Bone marrow (tissue), 2 donors: ENCODE measurements at regions not wholly inside any gene's neighbourhood (a gene's known extent, or its start where the extent isn't known, plus 50 kb on each side); places are given as distances from the start of the nearest gene placed in this dataset.
A peak's percentile ranks its signal among the peaks of the same experiment; 100 is the strongest.

Experiments used
- DNase-seq, 2 donors: peaks; one replicate each; lab custom pipeline; 2025; lab: John Stamatoyannopoulos, UW

DNA sequence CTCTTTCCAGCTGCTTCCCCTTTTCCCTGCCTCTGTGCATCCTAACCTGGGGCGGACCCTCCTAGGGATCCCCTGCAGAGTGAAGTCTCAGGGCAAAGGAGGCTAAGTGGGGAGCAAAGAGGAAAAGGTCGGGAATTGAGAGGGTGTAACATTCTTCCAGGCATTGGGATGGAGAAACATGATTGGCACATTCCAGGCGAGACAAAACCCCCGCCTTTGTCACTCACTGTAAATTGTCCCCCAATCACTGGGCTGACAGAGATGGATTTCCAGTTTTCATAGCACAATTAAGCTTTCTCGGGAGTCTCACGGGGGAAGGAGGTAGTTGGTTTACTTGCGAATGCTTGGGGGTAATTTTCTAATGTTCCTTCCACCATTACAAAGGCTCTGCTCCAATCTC is 74.9 kb downstream of the MIAT start:
- no peak for DNase-seq

GRCh38 chr22:26734339-26735018 is 77.1 kb downstream of the MIAT start:
- no peak for DNase-seq

DNA sequence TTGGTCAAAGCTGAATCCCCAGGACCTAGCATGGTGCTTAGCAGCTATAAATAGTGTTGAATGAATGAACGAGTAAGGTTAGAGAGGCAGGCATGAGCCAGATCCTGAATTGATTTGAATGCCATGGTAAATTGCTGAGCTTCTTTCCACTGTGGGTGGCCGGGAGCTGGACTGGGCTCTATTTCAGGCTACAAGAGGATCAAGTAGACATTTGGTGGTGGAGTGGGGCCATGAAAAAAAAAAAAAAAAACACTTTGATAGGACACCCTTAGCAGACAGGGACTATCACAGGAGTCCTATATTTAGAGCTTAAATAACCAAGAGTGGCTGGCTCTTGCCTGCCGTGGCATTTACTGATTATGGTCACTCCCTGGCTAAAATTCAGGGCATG is 77.6 kb downstream of the MIAT start:
- no peak for DNase-seq

DNA sequence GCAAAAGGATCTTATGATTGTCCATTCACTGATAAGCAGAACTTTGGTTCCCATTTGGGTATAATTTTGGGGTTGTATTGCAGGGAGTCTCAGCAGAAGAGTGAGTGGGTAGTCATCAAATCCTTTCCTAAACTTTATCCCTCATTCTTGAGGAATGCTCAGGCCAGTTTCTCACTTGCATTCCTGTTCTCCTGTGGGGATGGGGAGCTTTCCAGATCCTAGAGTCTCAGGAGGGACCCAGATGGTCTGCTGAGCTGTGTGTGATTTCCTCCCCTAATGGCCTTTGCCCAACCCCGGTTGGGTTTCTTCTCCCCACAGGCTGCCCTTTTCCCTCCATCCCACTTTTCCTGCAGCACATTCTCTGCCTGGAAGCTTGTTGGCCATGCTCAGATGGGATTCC is 79.9 kb downstream of the MIAT start:
- DNase-seq = no peak

GRCh38 chr22:26740253-26740652 is 82.9 kb downstream of the MIAT start:
- no peak for DNase-seq

GRCh38 chr22:26743149-26743548 is 85.8 kb downstream of the MIAT start:
- no peak for DNase-seq

DNA sequence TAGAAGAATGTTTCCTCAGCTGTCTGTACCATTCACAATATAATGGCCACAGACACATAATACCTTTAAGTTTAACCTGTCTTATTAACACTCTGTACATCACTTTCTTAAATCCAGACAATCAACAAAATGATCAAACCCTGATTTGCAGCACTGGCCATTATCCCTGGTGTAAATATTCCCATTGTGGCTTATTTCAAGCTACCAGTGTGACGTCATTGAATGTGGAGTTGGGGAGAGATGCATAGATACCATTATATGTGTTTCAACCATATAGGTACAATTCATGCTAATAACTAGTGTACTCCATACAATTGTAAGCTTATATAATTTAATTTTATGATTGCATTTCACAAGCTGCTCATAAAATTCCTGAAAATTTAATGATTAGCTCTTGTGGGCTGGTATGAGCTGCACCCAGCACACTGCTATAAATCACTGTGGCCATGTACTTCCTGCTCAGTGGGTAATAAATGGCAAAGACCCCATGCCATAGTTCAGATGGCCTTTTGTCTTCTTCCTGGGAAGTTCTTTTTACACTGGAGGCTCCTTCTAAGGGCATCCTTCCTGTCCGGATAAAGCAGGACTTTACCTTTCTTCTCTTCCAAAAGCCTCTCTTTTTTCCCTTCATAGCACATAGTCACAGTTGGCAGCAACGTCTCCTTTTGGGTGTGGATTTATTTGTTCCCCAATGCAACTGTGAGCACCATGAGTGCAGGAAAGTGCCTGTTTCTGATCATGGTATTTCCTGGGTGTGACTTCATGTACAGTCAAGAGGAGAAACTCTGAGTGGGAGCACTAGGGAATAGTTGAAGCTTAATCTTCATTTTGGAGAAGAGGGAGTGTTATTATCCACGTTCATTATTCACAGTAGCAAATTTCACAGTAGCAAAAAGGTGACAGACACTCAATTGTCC is 87.8 kb downstream of the MIAT start:
- DNase-seq = no peak

DNA sequence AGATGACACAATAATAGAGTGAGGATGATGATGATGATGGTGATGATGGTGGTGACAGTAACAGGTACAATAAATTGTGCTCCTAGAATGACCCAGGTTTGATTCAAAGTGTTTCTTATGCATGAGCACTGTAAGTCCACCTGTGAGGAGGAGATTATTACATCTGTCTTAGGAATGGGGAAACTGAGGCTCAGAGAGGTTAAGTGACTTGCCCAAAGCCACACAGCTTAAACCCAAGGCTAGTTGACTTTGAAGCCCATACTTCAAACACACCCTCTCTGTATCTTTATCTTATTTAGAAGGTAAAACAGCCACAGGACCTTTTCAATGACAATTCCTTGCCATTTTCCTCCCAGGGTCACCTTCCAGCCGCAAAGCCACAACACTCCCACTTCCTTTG is 88.9 kb downstream of the MIAT start:
- no peak for DNase-seq

- no peak for DNase-seq
These were observed 91.5 kb downstream of the MIAT start for GRCh38 chr22:26748845-26749244.

- DNase-seq = no peak
These were observed 93.8 kb downstream of the MIAT start for GRCh38 chr22:26751217-26751616.

DNA sequence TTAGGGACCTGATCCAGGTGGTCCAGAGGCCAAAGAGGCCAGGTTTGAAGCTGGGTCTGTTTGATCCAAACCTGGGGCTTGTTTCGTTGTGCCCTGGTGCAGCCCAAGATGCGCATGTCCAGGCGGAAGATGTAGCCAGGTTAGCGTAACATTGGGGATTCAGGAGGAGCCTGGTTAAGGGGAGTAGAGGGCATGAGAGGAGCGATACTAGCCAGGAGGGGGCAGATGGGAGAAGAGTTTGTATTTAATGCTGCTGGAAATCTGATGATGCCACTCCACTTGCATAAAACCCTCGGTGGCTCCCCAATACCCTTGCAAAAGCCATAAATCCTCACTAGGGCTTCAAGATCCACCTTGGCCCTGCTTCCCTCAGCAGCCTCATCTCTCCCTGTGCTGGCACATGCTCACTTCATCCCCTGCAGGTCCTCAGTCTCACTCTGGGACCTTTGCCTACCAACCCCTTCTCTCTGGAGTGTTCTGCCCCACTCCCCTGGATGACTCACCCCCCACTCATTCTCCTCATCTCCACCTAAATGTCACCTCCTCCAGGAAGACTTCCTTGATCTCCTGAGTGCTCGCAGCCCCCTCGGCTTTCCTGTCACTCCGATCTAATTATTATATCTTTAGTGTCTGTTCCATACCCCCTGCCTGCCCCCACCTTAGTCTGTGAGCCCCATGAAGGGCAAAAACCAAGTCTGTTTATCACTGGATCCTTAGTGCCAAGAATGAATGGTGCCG is 95.9 kb downstream of the MIAT start:
- no peak for DNase-seq

- DNase-seq = peak; percentile 8 to 20
These were observed 99.4 kb downstream of the MIAT start for GRCh38 chr22:26756675-26757293.

- DNase-seq = no peak
These were observed 100.1 kb downstream of the MIAT start for GRCh38 chr22:26757496-26757895.

GRCh38 chr22:26762503-26763472 is 105.4 kb downstream of the MIAT start:
- no peak for DNase-seq

GRCh38 chr22:26763633-26764361 is 106.4 kb downstream of the MIAT start:
- no peak for DNase-seq

- DNase-seq = no peak
These were observed 109.3 kb downstream of the MIAT start for GRCh38 chr22:26766510-26767350.

DNA sequence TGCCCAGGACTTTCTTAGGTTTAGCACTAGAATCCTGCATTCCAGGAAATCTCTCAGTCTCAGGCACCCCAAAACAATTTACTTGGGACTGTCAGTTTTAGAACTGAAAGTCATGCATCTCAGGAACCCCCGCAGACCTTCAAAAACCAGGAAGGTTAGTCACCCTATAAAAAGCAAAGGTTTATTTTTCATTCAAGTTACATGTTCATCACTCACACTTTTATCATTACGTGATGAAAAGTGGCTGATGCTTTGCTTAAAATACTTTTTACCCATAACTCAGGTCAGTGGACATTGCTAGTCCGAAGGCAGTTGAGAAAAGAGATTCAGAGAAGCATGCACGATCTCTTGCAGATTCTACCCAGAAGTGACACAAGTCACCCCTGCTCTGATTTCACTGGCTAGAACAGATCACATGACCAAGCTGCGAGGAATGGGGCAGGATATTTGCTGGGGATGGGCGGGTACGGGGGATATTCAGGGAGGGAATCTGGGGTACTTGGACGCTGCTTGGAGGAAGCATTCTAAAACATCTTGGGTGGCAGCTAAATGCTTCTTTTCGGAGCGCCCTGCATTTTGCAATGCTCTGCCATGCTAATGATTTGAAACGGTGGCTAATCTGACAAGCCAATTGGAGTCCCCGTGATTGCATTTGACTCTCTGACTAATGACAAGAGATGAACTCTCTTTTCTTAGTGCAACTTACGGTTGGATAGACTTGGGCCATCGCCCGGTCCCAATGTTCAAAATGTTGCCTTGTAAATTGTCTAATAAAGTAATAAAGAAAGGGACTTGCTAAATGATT is 110.2 kb downstream of the MIAT start:
- DNase-seq = no peak

DNA sequence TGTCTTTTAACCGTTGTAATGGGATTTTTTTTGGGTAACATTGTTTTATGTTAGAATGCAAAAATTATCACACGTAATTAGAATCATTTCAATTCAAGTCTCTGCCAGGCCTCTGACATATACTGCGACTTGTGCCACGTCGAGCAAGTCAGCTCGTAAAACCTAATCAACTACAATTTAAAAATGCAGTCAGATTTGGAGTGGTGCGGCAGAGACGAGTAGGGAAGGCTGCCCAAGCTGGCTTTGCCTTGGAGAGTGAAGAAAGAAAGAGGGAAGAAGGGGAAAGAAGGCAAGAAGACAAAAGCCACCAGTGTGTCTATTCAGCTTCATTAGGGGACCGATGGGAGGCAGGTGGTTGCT is 110.7 kb downstream of the MIAT start:
- DNase-seq = no peak

DNA sequence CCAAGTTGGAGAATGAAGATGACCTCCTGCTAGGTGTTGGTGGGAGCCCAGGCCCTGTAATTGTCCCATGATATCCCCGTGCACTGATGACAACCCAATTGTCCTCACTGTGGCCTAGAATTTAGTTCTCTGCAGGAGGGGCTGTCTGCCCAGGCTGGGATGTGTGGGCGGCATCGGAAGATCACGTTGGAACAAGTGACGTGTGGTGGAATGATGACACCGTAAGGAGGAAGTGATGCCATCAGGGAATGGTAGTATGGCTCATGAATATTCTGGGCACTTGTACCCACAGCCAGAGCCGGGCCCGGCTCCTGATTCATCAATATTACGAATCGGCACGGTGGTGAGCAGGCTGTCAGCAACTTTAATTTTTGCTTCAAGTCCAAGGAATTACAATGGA is 111.6 kb downstream of the MIAT start:
- DNase-seq = no peak
